ENCODE measurements at regions not wholly inside any gene's neighbourhood (a gene's known extent, or its start where the extent isn't known, plus 50 kb on each side); places are given as distances from the start of the nearest gene placed in this dataset.
A peak's percentile ranks its signal among the peaks of the same experiment; 100 is the strongest.

- in situ Hi-C loops (cut with HindIII; ENCODE audit: low pct_ligation_motif_present, low pct_unique_long_range_greater_than_20kb, low sequenced_read_pairs) = no loop called here
Observed at GRCh38 chr4:60759518-60760245, 440.4 kb upstream of the ADGRL3 start.

GRCh38 chr4:60780874-60781273 lies 419.3 kb upstream of the ADGRL3 start:
- in situ Hi-C loops (cut with HindIII; ENCODE audit: low pct_ligation_motif_present, low pct_unique_long_range_greater_than_20kb, low sequenced_read_pairs) = no loop called here

More at GRCh38 chr4:60759518-60760245, 440.4 kb upstream of the ADGRL3 start:
- no peak for DNase-seq

GRCh38 chr4:60790608-60791007 lies 409.5 kb upstream of the ADGRL3 start:
- no peak for DNase-seq
- in situ Hi-C loops (cut with HindIII; ENCODE audit: low pct_ligation_motif_present, low pct_unique_long_range_greater_than_20kb, low sequenced_read_pairs) = no loop called here

More at GRCh38 chr4:60780874-60781273, 419.3 kb upstream of the ADGRL3 start:
- no peak for DNase-seq

GRCh38 chr4:60794372-60794771 lies 405.8 kb upstream of the ADGRL3 start:
- in situ Hi-C loops (cut with HindIII; ENCODE audit: low pct_ligation_motif_present, low pct_unique_long_range_greater_than_20kb, low sequenced_read_pairs) = no loop called here
- no peak for DNase-seq

GRCh38 chr4:60799214-60799613 lies 400.9 kb upstream of the ADGRL3 start:
- in situ Hi-C loops (cut with HindIII; ENCODE audit: low pct_ligation_motif_present, low pct_unique_long_range_greater_than_20kb, low sequenced_read_pairs) = no loop called here
- no peak for DNase-seq

- DNase-seq = no peak
- in situ Hi-C loops (cut with HindIII; ENCODE audit: low pct_ligation_motif_present, low pct_unique_long_range_greater_than_20kb, low sequenced_read_pairs) = no loop called here
Observed at GRCh38 chr4:60800701-60801100, 399.4 kb upstream of the ADGRL3 start.

GRCh38 chr4:60805500-60806313 lies 394.4 kb upstream of the ADGRL3 start:
- peak; percentile 45 for DNase-seq

GRCh38 chr4:60808726-60809485 lies 391.2 kb upstream of the ADGRL3 start:
- in situ Hi-C loops (cut with HindIII; ENCODE audit: low pct_ligation_motif_present, low pct_unique_long_range_greater_than_20kb, low sequenced_read_pairs) = no loop called here
- no peak for DNase-seq

More at GRCh38 chr4:60805500-60806313, 394.4 kb upstream of the ADGRL3 start:
- in situ Hi-C loops (cut with HindIII; ENCODE audit: low pct_ligation_motif_present, low pct_unique_long_range_greater_than_20kb, low sequenced_read_pairs) = no loop called here

- in situ Hi-C loops (cut with HindIII; ENCODE audit: low pct_ligation_motif_present, low pct_unique_long_range_greater_than_20kb, low sequenced_read_pairs) = no loop called here
- no peak for DNase-seq
Observed at GRCh38 chr4:60809486-60809800, 390.7 kb upstream of the ADGRL3 start.

- in situ Hi-C loops (cut with HindIII; ENCODE audit: low pct_ligation_motif_present, low pct_unique_long_range_greater_than_20kb, low sequenced_read_pairs) = no loop called here
- DNase-seq = no peak
Observed at GRCh38 chr4:60812811-60813210, 387.3 kb upstream of the ADGRL3 start.

GRCh38 chr4:60814549-60814948 lies 385.6 kb upstream of the ADGRL3 start:
- DNase-seq = no peak
- in situ Hi-C loops (cut with HindIII; ENCODE audit: low pct_ligation_motif_present, low pct_unique_long_range_greater_than_20kb, low sequenced_read_pairs) = no loop called here

GRCh38 chr4:60817609-60818008 lies 382.5 kb upstream of the ADGRL3 start:
- in situ Hi-C loops (cut with HindIII; ENCODE audit: low pct_ligation_motif_present, low pct_unique_long_range_greater_than_20kb, low sequenced_read_pairs) = no loop called here
- DNase-seq = no peak

GRCh38 chr4:60822986-60823385 lies 377.1 kb upstream of the ADGRL3 start:
- in situ Hi-C loops (cut with HindIII; ENCODE audit: low pct_ligation_motif_present, low pct_unique_long_range_greater_than_20kb, low sequenced_read_pairs) = no loop called here
- no peak for DNase-seq

GRCh38 chr4:60840020-60840419 lies 360.1 kb upstream of the ADGRL3 start:
- in situ Hi-C loops (cut with HindIII; ENCODE audit: low pct_ligation_motif_present, low pct_unique_long_range_greater_than_20kb, low sequenced_read_pairs) = no loop called here
- DNase-seq = no peak

GRCh38 chr4:60846678-60847077 lies 353.4 kb upstream of the ADGRL3 start:
- DNase-seq = no peak
- in situ Hi-C loops (cut with HindIII; ENCODE audit: low pct_ligation_motif_present, low pct_unique_long_range_greater_than_20kb, low sequenced_read_pairs) = no loop called here

- in situ Hi-C loops (cut with HindIII; ENCODE audit: low pct_ligation_motif_present, low pct_unique_long_range_greater_than_20kb, low sequenced_read_pairs) = no loop called here
- no peak for DNase-seq
Observed at GRCh38 chr4:60847614-60848013, 352.5 kb upstream of the ADGRL3 start.

GRCh38 chr4:60857130-60857753 lies 342.9 kb upstream of the ADGRL3 start:
- in situ Hi-C loops (cut with HindIII; ENCODE audit: low pct_ligation_motif_present, low pct_unique_long_range_greater_than_20kb, low sequenced_read_pairs) = no loop called here

GRCh38 chr4:60863442-60863841 lies 336.7 kb upstream of the ADGRL3 start:
- in situ Hi-C loops (cut with HindIII; ENCODE audit: low pct_ligation_motif_present, low pct_unique_long_range_greater_than_20kb, low sequenced_read_pairs) = no loop called here
- DNase-seq = no peak

More at GRCh38 chr4:60857130-60857753, 342.9 kb upstream of the ADGRL3 start:
- no peak for DNase-seq

GRCh38 chr4:60865273-60865672 lies 334.9 kb upstream of the ADGRL3 start:
- in situ Hi-C loops (cut with HindIII; ENCODE audit: low pct_ligation_motif_present, low pct_unique_long_range_greater_than_20kb, low sequenced_read_pairs) = no loop called here
- DNase-seq = no peak

Data from ACHN (cell line).